DMS53 treated with DMSO at 0.1 percent for 48 hours (cell line): ENCODE measurements at regions not wholly inside any gene's neighbourhood (a gene's known extent, or its start where the extent isn't known, plus 50 kb on each side); places are given as distances from the start of the nearest gene placed in this dataset.

Source experiments
- DNase-seq: peaks from one replicate; lab custom pipeline; 2025; ENCODE audit not compliant: unreplicated experiment; lab: John Stamatoyannopoulos, UW

DNA sequence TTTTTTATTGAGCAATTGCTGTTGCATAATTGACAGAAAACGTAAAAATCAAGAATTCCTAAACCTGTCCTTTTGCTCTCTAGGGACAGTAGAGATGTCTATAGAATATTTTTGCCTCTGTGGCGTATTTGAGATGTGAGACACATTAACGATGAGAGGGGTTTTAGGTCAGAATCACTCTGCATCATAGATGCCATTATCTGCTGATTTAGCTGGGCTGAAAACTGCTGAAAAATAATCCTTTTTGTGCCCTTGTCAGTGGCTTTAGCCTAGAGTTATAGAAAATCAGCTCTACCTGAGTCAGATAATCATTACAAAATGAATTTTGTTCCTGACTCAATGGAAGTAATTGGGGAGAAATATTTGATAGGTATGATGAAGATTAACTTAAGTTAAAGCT is 767.8 kb upstream of the TENM3 start:
- no peak for DNase-seq

DNA sequence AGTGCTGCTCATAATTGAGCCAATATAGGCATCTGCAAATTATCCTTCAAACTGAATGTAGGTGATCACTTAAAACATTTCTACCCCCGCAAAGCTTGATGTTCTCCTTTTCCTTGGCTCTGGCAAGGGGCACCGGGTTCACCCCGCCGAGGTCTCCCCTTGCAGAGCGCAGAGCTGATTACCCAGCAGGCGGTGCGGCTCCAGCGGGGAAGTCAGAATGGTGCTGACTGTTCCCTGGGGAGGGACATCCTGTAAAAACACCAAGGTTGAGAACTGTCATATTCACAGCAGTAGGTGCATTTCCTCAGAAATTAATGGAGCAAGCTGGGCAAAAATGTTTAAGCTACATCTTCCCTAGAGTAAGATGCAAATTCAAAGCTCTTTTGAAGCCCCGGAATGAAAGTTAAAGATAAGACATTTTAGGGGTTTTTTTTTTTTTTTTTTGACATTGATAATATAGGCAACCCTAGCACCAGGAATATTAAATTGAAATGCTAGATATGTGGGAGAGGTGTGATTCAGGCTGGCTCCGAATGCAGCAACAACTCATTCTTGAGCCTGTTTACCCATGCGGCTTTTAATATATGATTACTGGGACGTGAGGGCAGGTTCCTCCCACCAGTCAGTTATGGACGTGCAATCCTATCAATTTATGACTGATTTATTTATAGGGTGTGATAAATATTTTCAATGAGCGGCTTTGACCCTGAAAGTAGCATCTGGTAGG is 767.3 kb upstream of the TENM3 start:
- no peak for DNase-seq

DNA sequence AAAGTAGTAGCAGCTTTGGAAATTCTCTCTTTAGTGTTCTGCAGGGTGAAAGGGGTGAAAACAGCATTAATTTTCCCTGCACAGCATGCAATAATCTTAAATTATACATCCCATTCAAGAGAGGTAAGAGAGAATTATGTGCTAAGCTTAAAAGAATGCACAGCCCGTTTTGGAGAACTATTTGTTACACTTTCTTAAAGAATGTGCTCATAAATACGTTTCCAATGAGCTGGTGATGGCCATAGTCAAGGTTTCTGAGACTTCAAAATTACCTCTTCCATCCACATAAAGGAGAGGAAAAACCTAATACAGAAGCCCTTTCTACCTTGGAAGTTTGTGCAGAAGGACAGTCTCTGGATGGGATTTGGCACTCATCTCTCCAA is 766.7 kb upstream of the TENM3 start:
- no peak for DNase-seq

DNA sequence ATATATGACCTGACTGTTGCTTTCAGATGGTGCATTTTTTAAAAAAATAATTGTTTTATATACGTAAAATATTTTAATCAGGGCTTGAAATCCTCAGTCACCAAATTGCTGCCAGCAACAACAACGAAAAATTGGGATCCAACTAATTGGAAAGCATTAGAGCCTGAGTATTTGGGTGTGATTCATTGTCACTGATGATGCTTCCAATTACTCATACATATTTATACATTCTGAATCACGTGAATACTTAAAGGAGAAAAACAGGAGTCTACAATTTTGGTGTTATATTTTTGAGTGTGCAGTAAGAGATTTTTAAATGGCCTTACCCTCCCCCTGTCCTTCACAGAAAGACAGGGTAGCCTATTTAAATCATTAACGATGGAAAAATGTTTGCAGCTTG is 765.6 kb upstream of the TENM3 start:
- no peak for DNase-seq

DNA sequence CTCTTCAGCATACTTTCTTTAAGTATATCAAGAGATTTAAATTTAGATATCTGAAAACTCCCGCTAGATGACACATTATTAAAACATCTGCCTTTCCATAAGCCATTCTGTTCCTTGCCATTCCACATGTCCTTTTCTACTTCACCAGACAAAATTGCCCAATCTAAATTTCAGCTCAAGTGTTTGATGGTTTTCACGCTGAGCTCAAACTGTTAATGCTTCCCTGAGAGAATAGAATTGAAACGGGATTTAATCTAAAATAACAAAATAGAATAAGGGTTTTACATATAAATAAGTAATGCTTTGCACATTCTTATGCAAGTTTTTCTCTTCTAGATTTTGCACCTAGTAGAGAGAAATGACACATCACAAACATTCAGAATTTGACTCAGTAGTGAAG is 764.5 kb upstream of the TENM3 start:
- DNase-seq, result no peak

DNA sequence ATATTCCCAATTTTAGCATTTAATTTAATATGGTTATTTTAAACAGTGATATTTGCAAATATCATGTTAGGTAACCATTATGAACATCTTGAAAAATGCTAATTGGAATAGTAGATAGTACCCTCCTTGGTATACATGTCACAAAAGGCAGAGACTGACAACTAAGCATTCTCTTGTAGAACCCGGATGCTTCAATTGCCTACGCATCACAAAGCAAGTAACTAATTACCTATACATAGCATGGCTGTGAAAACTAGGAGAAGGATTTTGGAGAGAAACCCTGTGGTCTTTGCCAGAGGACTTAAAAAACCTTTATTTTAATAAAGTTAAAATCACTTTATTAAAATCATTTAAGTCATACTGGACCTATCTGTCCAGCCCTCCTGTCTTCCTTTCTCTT is 764.1 kb upstream of the TENM3 start:
- DNase-seq, result no peak

DNA sequence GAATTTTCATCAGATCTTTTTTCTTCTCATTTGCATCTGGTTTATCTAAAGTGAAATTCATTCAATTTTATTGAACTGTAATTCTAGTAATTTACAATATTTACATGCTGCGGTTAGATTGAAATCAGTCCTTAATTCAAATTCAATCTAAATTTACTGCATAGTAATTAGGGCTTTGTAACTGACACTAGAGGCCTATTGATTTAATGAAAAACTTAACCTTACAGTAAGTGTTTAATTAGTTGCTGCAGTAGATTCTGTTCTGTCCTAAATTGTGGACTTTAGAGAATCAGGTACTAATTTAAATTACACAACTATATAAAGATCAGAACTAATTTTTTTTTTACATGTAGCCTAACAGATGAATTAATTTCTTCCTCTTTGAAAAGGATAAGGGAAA is 758.8 kb upstream of the TENM3 start:
- no peak for DNase-seq

DNA sequence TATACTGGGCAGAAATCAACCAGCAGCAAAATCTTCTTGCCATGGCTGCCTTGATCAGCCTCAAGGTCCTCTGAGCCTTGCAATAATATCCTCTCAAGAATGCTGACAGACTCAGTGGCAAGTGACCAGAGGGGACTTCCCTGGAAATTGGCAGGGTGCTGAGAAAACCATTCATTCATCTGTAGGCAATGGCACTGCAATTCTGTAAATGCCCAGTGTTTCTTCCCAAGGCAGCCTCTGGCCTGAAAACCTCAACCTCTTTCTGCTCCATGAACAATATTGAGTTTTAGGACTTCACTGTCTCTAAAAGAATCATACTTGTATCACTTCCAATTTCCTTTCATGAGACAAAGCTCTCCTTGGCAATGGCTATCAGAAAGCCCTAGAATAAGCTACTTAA is 754.3 kb upstream of the TENM3 start:
- DNase-seq, result no peak

DNA sequence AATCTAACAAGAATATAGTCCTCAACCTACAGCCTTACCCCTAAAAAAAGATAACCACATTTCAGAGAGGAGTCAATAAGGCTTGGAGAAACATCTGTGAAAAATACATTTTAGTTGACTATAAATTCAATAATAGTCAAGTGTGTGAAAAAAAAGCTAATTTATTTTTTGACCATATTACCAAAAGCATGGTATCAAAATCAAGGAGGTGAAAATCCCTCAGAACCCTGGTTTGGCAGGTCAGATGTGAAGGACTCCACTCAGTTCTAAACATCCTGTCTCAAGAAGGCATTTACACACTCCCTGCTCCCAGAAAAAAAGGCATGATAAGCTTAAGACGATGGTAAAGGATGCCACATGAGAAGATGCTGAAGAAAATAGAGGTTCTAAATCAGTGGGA is 745.1 kb upstream of the TENM3 start:
- no peak for DNase-seq

DNA sequence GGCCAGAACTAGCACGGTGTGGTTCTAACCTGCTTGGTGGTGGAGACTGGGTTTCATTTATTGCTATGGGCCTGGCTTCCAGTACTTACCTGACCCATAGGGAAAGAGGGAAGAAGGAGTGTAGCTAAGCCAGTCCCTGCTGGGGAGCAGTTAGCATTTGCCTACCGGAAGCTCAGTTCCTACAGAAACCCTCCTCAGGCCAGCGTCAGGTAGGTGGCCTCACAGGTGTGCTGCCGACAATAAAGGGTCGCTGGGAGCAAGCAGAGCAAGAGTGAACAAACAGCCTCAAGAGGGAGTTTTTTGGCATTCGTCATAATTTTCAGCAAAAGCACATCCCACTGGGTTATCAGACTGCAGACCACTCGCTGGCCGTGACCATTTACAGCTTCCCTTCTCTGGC is 740.6 kb upstream of the TENM3 start:
- DNase-seq, result no peak

DNA sequence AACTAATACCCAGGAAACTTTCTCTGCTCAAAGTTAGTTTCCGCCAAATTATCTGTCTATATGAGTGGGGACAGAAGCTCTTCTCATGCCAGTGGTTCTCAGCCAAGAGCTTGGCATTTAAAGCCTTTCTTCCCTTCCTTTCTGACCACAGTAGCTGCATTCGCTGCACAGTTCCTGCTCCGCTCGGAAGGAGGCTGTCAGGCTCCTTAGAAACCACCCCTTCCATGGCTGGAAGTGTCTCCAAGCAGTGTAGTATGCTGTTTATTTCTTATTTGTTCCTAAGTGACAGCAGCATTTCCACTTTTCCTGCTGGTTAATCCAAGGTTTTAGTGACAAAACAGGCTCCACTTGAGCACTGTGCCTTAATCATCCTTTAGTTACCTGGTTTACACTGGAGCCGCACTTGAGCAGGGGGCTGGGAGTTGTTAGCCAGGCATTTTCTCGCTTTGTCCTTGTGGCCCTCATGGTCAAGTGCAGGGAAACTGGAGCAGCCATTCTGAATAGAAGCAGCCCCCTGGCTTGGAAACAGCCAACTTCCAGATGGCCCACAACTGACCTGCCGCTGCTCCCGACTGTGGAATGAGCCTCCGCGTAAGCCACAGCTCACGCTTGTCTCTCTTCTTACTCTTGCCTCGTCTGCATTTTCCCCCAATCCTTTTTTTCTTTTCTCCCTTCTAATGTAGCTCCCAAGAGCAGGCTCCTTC is 739.4 kb upstream of the TENM3 start:
- no peak for DNase-seq

DNA sequence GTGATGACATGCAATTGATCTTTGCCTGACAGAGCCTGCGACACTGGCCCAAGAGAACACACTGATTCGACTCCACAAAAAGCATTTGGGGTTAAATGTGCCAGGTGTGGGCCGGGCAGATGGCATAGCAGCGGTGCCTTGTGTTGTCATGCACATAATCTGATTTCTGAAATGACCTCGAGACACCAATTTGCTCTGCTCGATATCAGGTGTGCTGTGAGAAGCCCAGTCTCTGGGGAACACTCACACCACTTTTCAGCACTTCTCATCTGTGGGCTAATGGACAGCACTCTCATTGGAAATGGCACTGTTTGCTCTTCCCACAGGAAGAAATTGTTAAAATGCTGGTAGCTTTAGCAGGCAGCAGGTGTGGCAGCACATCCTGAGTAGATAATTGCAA is 738.3 kb upstream of the TENM3 start:
- DNase-seq, result no peak

DNA sequence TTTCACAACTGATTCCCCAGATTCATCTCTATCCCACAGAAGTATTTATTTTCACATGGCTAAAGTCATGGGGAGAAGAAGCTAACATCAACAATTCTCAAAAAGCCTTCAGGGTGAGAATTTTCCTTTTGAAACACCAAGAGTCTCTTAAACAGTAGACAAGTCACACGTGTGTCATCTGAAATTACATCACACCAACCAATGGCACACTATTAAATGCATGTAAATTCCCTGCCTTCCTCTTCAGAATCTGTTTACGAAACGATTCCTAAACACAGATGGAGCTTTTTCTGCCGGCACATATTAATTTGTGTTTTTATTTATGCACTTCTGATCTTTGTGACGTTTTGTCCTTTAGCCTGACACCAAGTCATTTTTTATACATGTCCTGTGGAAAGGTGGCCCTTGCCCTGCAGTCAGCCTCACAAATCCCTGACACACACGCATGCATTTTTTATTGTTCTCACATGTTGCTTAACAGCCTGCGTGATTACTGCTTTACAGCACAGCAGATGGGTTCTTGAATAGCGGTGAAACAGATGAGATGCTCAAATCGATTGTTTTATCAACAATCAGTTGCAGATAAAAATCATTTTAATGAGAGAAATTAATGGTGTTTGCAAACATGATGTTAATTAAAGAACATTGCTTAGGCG is 735.9 kb upstream of the TENM3 start:
- no peak for DNase-seq

DNA sequence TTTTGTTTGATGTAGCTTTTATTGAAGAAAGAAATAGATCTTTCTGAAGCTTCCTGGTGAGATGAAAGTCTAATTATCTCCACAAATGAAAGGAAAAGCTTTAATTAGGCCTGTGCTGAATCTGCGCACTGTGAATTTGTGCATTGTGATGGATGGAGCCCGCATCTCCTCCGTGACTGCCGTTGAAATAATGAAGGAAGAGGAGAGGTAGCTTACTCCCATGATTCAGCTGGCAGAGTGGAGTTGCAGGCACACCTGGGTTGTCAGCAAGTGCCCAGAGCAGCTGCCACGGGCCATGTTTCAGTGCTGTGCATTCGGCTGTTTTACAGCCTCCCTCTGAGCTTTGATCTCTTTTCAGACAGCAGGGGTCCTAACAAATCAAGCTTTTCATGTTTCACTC is 735.3 kb upstream of the TENM3 start:
- DNase-seq, result no peak

DNA sequence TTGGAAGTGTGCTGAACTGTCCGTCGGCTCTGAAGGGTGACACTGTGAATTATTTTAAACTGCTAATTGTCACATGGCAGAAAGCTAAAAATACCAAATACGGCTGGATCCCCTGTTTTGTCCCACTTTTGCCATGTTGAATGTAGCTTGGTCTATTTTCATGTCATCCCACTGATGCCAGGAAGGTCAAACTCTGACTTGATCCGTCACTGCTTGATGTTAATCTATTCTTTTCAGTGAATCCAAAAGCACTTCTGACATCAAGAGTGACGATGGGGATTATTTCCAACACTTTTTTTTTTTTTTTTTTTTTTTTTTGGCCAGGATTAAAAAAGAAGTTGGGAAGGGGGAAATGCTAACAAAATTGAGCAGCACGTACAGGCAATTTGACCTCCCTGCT is 734.6 kb upstream of the TENM3 start:
- no peak for DNase-seq

DNA sequence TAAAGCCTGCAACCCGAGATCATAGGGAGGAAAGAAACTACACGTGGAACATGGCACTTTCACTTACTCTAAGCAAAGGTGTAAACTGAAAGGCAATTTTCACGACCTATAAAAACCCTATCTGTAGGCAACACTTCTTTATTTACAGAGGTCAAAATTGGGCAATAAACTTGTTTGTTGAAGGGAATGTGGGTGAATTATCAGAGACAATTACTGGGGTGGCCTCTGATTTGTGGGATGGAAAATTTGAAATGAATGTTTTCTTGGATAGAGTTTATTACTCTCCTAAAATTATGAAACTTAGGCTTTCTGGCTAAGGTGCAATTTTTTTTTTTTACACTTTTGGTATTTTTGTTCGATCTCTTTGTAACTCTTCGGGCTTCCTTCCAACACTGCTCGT is 734.1 kb upstream of the TENM3 start:
- DNase-seq, result no peak

DNA sequence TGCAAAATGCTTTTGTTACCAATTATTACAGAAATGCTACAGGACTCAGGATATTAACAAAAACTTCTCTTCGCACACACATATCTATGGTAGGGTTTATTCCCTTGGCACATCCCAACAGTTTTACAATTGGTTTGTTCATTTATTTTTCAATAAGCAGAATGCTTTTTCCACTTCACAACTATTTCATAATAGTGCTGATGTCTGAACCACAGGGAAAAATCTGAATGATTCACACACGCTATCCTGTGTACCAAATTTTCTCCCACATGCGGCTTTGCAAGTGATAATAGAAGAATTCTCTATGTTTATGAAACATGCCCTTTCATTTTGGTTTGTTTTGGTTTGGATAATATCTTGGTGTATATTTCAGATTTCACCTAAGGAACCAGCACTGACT is 725.7 kb upstream of the TENM3 start:
- DNase-seq, result no peak

DNA sequence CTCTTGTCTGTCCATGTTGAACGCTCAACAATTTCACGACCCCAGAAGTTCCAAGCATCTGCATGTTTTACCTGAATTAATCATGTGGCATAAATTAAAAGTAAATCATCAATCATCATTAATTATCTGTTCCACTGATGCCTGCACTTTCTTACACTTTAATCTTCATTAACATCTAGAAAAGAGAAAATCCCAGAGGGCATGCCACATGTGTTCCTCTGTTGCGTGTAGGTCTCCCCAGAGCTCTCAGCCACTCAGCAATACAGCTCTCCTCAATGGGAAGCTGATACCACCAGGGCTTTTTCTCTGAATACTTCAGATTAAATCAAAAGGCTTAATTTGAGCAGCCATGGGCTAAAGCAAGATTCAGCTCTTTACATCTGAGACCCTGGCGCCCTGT is 722.4 kb upstream of the TENM3 start:
- DNase-seq, result no peak

DNA sequence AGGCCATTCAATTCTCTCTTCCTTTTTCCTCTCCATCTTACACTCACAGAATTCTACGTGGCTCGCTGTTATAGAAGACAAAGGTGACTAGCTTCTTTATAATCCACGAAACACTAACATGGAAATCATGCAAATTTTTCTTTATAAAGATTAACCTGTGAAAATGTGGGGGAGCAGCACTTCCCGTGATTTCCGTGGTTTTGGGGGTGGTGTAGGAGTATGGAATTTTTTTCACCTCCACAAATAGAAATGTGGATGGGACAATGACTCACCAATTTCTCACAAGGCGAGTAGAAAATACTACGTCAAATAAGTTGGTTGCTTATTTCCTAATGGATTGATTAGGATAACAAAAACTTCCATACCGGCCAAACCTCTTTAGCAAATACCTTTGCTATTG is 719.2 kb upstream of the TENM3 start:
- DNase-seq, result no peak

DNA sequence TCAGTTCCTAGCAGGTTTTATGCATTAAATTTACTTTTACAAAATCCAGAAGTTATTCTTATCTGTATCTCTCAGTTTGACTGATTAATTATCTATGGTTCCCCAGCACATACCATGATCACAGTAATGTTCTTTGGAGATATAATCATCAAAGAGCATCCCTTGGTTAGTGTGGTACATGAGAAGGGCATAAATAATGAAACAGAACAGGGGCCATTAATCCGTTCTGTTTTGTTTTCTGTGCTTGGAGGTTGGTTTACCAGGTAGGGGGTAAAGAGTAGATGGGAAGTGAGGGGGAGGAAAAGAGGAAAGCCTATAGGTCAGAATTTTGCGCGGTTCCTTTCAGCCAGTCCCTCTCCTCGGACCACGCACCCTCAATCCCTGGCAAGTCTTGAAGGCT is 718.7 kb upstream of the TENM3 start:
- no peak for DNase-seq

DNA sequence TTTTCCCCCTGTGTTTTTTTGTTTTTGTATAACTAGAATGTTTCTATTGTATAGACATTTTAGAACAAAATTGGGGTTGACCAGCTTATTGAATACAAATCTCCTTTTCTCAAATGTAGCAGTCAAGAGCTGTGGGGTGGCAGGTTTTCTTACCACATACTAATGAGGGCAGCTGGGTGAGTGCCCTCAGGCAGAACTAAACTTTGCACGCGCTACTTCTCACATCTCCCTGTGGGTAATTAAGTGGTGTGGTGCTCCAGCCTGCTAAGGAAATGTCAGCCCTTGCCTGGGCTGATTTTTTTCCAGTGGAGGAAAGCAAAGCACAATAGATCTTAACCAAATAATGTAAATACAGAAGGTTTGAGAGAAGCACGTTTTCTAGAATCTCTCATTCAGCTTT is 717.6 kb upstream of the TENM3 start:
- no peak for DNase-seq

DNA sequence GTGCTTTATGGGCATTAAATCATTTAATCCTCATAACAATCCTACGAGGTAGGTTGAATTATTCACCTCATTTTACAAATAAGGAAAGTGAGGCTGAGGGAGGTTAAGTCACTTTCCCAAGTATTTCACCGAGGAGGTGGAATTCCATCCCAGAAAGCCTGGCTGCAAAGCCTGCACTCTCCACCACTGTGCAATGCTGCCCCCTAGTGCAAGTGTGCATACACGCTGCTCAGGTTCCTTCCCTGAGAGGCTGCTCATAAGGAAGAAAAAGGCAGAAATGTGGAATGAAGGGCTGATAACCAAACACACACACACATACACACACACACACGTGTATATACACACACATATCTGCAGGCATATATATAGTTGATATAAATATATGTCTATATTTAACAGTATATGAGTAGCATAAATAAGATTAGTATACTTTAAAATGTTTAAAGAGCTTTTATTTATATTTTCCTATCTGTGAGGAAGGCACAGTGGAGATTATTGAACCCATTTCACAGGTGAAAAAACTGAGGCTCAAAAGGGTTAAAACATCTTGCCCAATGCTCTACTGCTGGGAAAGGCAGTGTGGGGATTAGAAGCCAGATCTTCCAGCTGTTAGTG is 714.5 kb upstream of the TENM3 start:
- DNase-seq, result peak; percentile 68
